Right lobe of liver (tissue), 6 donors: ENCODE measurements at regions not wholly inside any gene's neighbourhood (a gene's known extent, or its start where the extent isn't known, plus 50 kb on each side); places are given as distances from the start of the nearest gene placed in this dataset.

ENCODE experiments used
- ATAC-seq, 4 donors: fragments of 200-7000 bp; cut with Tn5 transposase; one replicate each; pipeline ENCODE4 v1.9.1; 2020; ENCODE audit warnings: mild to moderate bottlenecking in 4 of 4, moderate library complexity in 4 of 4
- DNase-seq, 3 donors: peaks; one replicate each; pipeline ENCODE4 v3.0.0-alpha.2; 2020
- H3K27ac ChIP-seq, 3 donors: fragments of 200-600 bp; one replicate each; pipeline ENCODE4 v1.8.0; 2022
- H3K27me3 ChIP-seq, 2 donors: fragments of 200-600 bp; one replicate each; pipeline ENCODE4 v1.8.0; 2022
- H3K36me3 ChIP-seq, 4 donors: fragments of 200-600 bp; sonication (generic) in 1 of 4; one replicate each; pipeline versions ENCODE4 v1.5.1 to v1.8.0; 2017 to 2022; ENCODE audit warnings: control low read depth in 1 of 4
- H3K4me1 ChIP-seq, 4 donors: fragments of 200-600 bp; sonication (generic) in 1 of 4; one replicate each; pipeline versions ENCODE4 v1.5.1 to v1.8.0; 2017 to 2022; ENCODE audit warnings: control low read depth in 1 of 4
- H3K4me3 ChIP-seq, 3 donors: fragments of 200-600 bp; one replicate each; pipeline ENCODE4 v1.8.0; 2022
- H3K9me3 ChIP-seq, 4 donors: fragments of 200-600 bp; sonication (generic) in 1 of 4; one replicate each; pipeline versions ENCODE4 v1.5.1 to v1.8.0; 2017 to 2022; ENCODE audit warnings: control low read depth in 1 of 4
- CTCF ChIP-seq, 4 donors: fragments of 200-600 bp in 3 of 4; fragments of 450-650 bp in 1 of 4; IDR thresholded peaks; one replicate each; pipeline versions ENCODE4 v1.5.1 to v1.8.0; 2016 to 2022; ENCODE audit warnings: antibody characterized with exemption in 4 of 4, mild to moderate bottlenecking in 2 of 4
- POLR2A ChIP-seq: fragments of 450-650 bp; IDR thresholded peaks from one replicate; pipeline ENCODE4 v1.6.1; 2017; ENCODE audit warnings: antibody characterized with exemption, mild to moderate bottlenecking
- WGBS: methylation state at CpG from one replicate; pipeline ENCODE4 v1.1.6; 2018; ENCODE audit warnings: low coverage, low lambda C conversion rate; ENCODE audit not compliant: insufficient coverage; ENCODE audit errors: missing lambda C conversion rate; 5-methylcytosine and 5-hydroxymethylcytosine counted together
- intact Hi-C, 2 donors: fragments of 100-400 bp; cut with DNase I; formaldehyde crosslinking; loops; one replicate each; pipeline versions ENCODE4 v1.11.2 to v1.14.1; 2022
- donor health status: DM: no; HTN: yes; CAD: no.
- donor health status: DM: no; HTN: no; CAD: no.
- donor health status: DM: no; HTN: no; CAD: no.
- donor health status: DM: no; HTN: yes; CAD: no.
- donor health status: DM: no; HTN: yes; CAD: no.

DNA sequence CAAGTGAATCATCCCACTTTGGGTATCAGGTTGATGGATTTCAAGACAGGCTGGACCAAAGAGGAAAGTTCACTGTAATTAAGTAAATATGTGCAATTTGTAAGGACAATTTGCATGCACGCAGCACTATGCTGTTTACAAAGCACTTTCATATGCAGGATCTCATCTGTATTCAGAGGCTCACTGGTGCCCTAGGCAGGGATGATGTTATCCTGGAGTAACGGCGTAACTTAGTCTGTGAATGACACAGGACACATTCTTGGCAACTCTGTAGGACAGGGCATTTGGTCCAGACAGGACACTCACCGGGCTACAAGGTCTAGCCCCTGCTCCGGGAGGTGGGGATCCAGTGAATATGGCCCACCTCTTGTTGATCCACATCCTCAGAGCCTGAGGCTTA, 365.4 kb upstream of the DUSP10 start:
- no peak for ATAC-seq
- Histone ChIP-seq H3K27ac (no peak overlapping the region), H3K9me3 (no peaks in the 10 kb centered on the region), H3K4me1 (peaks cover 0 to 17% (median 5%) of the 10 kb centered on the region in 4 donors), H3K36me3 (no peaks in the 10 kb centered on the region), H3K4me3 (no peak overlapping the region), H3K27me3 (no peaks in the 10 kb centered on the region)
- intact Hi-C loops = no loop called here
- no peak for DNase-seq
- TF ChIP-seq POLR2A (no peak), CTCF (IDR thresholded peaks at IDR 0.05) (no peak)
- 40% methylated on average over 1 of the region's 5 CpGs for WGBS

- 71% methylated on average over 3 of the region's 5 CpGs for WGBS
- Histone ChIP-seq H3K4me1 (peaks cover 0 to 17% (median 5%) of the 10 kb centered on the region in 4 donors), H3K27ac (no peak overlapping the region), H3K4me3 (no peak overlapping the region), H3K9me3 (no peaks in the 10 kb centered on the region), H3K27me3 (no peaks in the 10 kb centered on the region), H3K36me3 (no peaks in the 10 kb centered on the region)
- ATAC-seq (no peak), DNase-seq (no peak)
- intact Hi-C loops = no loop called here
- TF ChIP-seq POLR2A (no peak), CTCF (IDR thresholded peaks at IDR 0.05) (no peak)
Observed at GRCh38 chr1:222106377-222106776, 364.5 kb upstream of the DUSP10 start.

GRCh38 chr1:222105861-222106260, 364.0 kb upstream of the DUSP10 start:
- no peaks in the 10 kb centered on the region for H3K27me3 ChIP-seq
- ATAC-seq (no peak), DNase-seq (no peak)
- no peaks in the 10 kb centered on the region for H3K9me3 ChIP-seq
- no peaks in the 10 kb centered on the region for H3K36me3 ChIP-seq
- 87% methylated on average over 4 of the region's 4 CpGs for WGBS
- TF ChIP-seq CTCF (IDR thresholded peaks at IDR 0.05) = no peak
- no peak for TF ChIP-seq POLR2A
- H3K27ac ChIP-seq = no peak overlapping the region
- peaks cover 0 to 17% (median 5%) of the 10 kb centered on the region in 4 donors for H3K4me1 ChIP-seq
- no peak overlapping the region for H3K4me3 ChIP-seq
- intact Hi-C loops = no loop called here

DNA sequence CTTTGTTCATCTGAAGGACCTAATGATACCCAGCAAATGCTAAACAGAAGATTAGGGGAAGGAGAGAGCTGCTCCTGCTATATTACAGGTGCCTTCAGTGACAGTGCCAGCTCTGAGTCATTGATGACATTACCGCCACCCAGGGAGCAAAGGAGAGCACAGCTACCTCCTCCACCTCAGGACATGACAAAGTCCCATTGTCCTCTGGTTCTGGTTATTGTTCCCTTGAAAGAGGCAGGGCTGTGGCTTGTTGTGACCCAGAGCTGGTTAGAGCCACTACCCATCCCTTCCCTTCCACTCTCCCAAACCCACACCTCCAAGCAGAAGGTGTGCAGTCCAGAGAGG, 363.5 kb upstream of the DUSP10 start:
- no peaks in the 10 kb centered on the region for H3K27me3 ChIP-seq
- intact Hi-C loops = no loop called here

More for the DNA sequence above, 363.5 kb upstream of the DUSP10 start:
- H3K9me3 ChIP-seq = no peaks in the 10 kb centered on the region
- H3K4me1 ChIP-seq = peaks cover 0 to 17% (median 5%) of the 10 kb centered on the region in 4 donors
- H3K27ac ChIP-seq = peak overlapping the region in 1 of 3 donors; percentile 31
- WGBS = 17% methylated on average over 1 of the region's 1 CpG
- no peak overlapping the region for H3K4me3 ChIP-seq
- H3K36me3 ChIP-seq = no peaks in the 10 kb centered on the region
- TF ChIP-seq CTCF (IDR thresholded peaks at IDR 0.05) (peak; percentile 4 to 33 (median 28)), POLR2A (no peak)
- peak; percentile 84 to 95 (median 93) for ATAC-seq
- DNase-seq = peak; percentile 47 to 68 (median 62)
